Muscle of back (tissue), 3 donors: ENCODE measurements at regions not wholly inside any gene's neighbourhood (a gene's known extent, or its start where the extent isn't known, plus 50 kb on each side); places are given as distances from the start of the nearest gene placed in this dataset.
A peak's percentile ranks its signal among the peaks of the same experiment; 100 is the strongest.

ENCODE experiments used
- DNase-seq, 3 donors: peaks; one replicate each; pipeline versions ENCODE4 v3.0.0 to v3.0.0-alpha.2; 2013

- no peak for DNase-seq
These were observed 54.7 kb upstream of the DSCAM start for GRCh38 chr21:40901691-40902090.

- DNase-seq, result peak in 1 of 3 donors; percentile 11
These were observed 55.3 kb upstream of the DSCAM start for GRCh38 chr21:40902299-40902698.

- no peak for DNase-seq
These were observed 56.0 kb upstream of the DSCAM start for GRCh38 chr21:40902993-40903392.

- peak in 1 of 3 donors; percentile 3 for DNase-seq
These were observed 58.3 kb upstream of the DSCAM start for GRCh38 chr21:40905251-40905650.

- DNase-seq, result no peak
These were observed 65.4 kb upstream of the DSCAM start for GRCh38 chr21:40912375-40912774.

- no peak for DNase-seq
These were observed 68.2 kb upstream of the DSCAM start for GRCh38 chr21:40915114-40915513.

- no peak for DNase-seq
These were observed 76.4 kb upstream of the DSCAM start for GRCh38 chr21:40923407-40923806.

GRCh38 chr21:40923901-40924300 is 76.9 kb upstream of the DSCAM start:
- no peak for DNase-seq

- no peak for DNase-seq
These were observed 77.7 kb upstream of the DSCAM start for GRCh38 chr21:40924641-40925040.

- no peak for DNase-seq
These were observed 79.3 kb upstream of the DSCAM start for GRCh38 chr21:40926238-40926637.

- no peak for DNase-seq
These were observed 82.9 kb upstream of the DSCAM start for GRCh38 chr21:40929833-40930232.

GRCh38 chr21:40931197-40931596 is 84.2 kb upstream of the DSCAM start:
- DNase-seq, result no peak

GRCh38 chr21:40936178-40936577 is 89.2 kb upstream of the DSCAM start:
- DNase-seq, result peak; percentile 11 to 55 (median 30)

- peak in 2 of 3 donors; percentile 41 to 48 for DNase-seq
These were observed 89.9 kb upstream of the DSCAM start for GRCh38 chr21:40936771-40937261.

- DNase-seq, result peak in 1 of 3 donors; percentile 6
These were observed 91.1 kb upstream of the DSCAM start for GRCh38 chr21:40938078-40938477.

- DNase-seq, result peak; percentile 29 to 81 (median 65)
These were observed 91.7 kb upstream of the DSCAM start for GRCh38 chr21:40938611-40939010.

- no peak for DNase-seq
These were observed 100.8 kb upstream of the DSCAM start for GRCh38 chr21:40947713-40948112.

- DNase-seq, result no peak
These were observed 104.0 kb upstream of the DSCAM start for GRCh38 chr21:40950970-40951369.

- DNase-seq, result no peak
These were observed 105.8 kb upstream of the DSCAM start for GRCh38 chr21:40952551-40953323.

- DNase-seq, result peak in 1 of 3 donors; percentile 11
These were observed 117.7 kb upstream of the DSCAM start for GRCh38 chr21:40964691-40965090.

GRCh38 chr21:40967771-40968170 is 120.8 kb upstream of the DSCAM start:
- no peak for DNase-seq

- no peak for DNase-seq
These were observed 125.2 kb upstream of the DSCAM start for GRCh38 chr21:40972151-40972550.

- DNase-seq, result no peak
These were observed 129.5 kb upstream of the DSCAM start for GRCh38 chr21:40976198-40977109.
